ENCODE measurements at regions not wholly inside any gene's neighbourhood (a gene's known extent, or its start where the extent isn't known, plus 50 kb on each side); places are given as distances from the start of the nearest gene placed in this dataset.

DNA sequence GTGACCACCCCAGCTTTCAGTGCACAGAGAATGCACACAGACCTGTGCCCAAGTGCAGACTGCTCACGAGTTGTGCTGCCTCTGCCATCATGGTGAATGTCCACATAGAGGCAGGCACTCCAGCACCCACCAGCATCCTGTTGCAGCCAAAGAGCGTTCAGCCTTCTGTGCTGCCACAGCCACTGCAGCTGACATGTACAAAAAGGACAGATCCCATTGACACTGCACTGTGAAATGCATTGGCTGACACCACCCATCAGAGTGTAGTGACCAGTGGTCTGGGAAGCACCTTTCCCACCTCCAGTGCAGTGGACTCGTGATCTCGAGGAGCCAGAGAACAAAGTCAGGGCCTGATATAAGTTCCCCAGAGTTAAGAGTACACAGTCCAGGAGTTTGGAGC lies 260.3 kb downstream of the RAP2B start:
- TF ChIP-seq, protein P1, sequence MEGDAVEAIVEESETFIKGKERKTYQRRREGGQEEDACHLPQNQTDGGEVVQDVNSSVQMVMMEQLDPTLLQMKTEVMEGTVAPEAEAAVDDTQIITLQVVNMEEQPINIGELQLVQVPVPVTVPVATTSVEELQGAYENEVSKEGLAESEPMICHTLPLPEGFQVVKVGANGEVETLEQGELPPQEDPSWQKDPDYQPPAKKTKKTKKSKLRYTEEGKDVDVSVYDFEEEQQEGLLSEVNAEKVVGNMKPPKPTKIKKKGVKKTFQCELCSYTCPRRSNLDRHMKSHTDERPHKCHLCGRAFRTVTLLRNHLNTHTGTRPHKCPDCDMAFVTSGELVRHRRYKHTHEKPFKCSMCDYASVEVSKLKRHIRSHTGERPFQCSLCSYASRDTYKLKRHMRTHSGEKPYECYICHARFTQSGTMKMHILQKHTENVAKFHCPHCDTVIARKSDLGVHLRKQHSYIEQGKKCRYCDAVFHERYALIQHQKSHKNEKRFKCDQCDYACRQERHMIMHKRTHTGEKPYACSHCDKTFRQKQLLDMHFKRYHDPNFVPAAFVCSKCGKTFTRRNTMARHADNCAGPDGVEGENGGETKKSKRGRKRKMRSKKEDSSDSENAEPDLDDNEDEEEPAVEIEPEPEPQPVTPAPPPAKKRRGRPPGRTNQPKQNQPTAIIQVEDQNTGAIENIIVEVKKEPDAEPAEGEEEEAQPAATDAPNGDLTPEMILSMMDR (IDR thresholded peaks at IDR 0.05; ENCODE audit: low read depth, low read length, poor library complexity, severe bottlenecking), result no peak
- TF ChIP-seq EZH2phosphoT487 (IDR thresholded peaks at IDR 0.05; ENCODE audit: borderline replicate concordance, low read length), result no peak
